ENCODE measurements at regions not wholly inside any gene's neighbourhood (a gene's known extent, or its start where the extent isn't known, plus 50 kb on each side); places are given as distances from the start of the nearest gene placed in this dataset.

DNA sequence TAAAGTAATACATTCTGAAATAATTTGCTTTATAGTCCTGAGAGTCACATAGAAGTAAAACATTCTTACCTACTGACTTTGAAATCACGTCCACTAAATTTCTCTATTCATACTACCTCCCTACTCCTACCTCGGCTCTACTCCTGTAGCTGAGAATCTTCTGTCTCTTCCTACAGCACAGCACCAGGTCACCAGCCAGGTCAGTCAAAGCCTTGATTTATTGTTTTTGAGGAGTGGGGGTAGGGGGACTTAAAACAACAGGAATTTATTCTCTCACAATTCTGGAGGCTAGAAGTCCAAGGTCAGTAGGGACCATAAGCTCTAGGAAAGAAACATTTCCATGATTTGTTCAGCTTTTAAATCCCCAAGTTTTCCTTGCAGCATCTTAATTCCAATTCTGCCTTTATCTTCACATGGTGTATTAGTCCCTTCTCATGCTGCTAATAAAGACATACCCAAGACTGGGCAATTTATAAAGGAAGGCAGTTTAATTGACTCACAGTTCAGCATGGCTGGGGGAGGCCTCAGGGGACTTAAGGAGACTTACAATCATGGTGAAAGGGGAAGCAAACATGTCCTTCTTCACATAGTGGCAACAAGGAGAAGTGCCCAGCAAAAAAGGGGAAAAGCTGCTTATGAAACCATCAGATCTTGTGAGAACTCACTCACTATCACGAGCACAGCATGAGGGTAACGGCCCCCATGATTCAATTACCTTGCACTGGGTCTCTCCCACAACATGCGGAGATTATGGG lies 49.6 kb upstream of the CCNG1 start:
- peaks cover 4% of the 10 kb centered on the region for H3K9me2 ChIP-seq (ENCODE audit: insufficient read depth)
- H3K36me3 Mint-ChIP-seq (ENCODE audit: low read depth): peaks cover 11% of the 10 kb centered on the region; the same call in 2 of the 3 replicates
- H3K9me3 Mint-ChIP-seq: peaks cover 11% of the 10 kb centered on the region; the same call in 2 of the 3 replicates
- H3K4me3 ChIP-seq: no peak overlapping the region
- H2AFZ ChIP-seq: no peak overlapping the region
- no peaks in the 10 kb centered on the region for H3K27me3 ChIP-seq (ENCODE audit: insufficient read depth)
- H3F3A ChIP-seq (replicated peaks; ENCODE audit: low read depth): no peaks in the 10 kb centered on the region
- H3K4me3 Mint-ChIP-seq: no peak overlapping the region
- no peak overlapping the region for H3K4me2 ChIP-seq
- 0 out of 3 replicates have a peak, but pooled peaks cover 5% of the 10 kb centered on the region for H3K4me1 Mint-ChIP-seq
- TF ChIP-seq JUNB (IDR thresholded peaks at IDR 0.05; ENCODE audit: unreplicated experiment) (no peak), STAT1 (IDR thresholded peaks at IDR 0.05; ENCODE audit: unreplicated experiment) (no peak), EZH2phosphoT487 (IDR thresholded peaks at IDR 0.05; ENCODE audit: unreplicated experiment) (no peak), ZNF462 (CRISPR knock-in tag; IDR thresholded peaks at IDR 0.05) (no peak), CREB1 (CRISPR knock-in tag; IDR thresholded peaks at IDR 0.05; ENCODE audit: low read depth) (no peak), POLR2AphosphoS5 (IDR thresholded peaks at IDR 0.05; ENCODE audit: low read depth) (no peak), NANOG (IDR thresholded peaks at IDR 0.05; ENCODE audit: borderline replicate concordance) (no peak), ZNF331 (CRISPR knock-in tag; IDR thresholded peaks at IDR 0.05; ENCODE audit: low read depth) (no peak), ZNF114 (CRISPR knock-in tag; IDR thresholded peaks at IDR 0.05) (no peak), EZH2 (IDR thresholded peaks at IDR 0.05; ENCODE audit: low read depth, unreplicated experiment) (no peak)
- TF ChIP-seq, protein P1, sequence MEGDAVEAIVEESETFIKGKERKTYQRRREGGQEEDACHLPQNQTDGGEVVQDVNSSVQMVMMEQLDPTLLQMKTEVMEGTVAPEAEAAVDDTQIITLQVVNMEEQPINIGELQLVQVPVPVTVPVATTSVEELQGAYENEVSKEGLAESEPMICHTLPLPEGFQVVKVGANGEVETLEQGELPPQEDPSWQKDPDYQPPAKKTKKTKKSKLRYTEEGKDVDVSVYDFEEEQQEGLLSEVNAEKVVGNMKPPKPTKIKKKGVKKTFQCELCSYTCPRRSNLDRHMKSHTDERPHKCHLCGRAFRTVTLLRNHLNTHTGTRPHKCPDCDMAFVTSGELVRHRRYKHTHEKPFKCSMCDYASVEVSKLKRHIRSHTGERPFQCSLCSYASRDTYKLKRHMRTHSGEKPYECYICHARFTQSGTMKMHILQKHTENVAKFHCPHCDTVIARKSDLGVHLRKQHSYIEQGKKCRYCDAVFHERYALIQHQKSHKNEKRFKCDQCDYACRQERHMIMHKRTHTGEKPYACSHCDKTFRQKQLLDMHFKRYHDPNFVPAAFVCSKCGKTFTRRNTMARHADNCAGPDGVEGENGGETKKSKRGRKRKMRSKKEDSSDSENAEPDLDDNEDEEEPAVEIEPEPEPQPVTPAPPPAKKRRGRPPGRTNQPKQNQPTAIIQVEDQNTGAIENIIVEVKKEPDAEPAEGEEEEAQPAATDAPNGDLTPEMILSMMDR (conservative IDR thresholded peaks at IDR 0.05; ENCODE audit: low read depth in 2 of 2): no peak
- TF ChIP-seq, protein P2, sequence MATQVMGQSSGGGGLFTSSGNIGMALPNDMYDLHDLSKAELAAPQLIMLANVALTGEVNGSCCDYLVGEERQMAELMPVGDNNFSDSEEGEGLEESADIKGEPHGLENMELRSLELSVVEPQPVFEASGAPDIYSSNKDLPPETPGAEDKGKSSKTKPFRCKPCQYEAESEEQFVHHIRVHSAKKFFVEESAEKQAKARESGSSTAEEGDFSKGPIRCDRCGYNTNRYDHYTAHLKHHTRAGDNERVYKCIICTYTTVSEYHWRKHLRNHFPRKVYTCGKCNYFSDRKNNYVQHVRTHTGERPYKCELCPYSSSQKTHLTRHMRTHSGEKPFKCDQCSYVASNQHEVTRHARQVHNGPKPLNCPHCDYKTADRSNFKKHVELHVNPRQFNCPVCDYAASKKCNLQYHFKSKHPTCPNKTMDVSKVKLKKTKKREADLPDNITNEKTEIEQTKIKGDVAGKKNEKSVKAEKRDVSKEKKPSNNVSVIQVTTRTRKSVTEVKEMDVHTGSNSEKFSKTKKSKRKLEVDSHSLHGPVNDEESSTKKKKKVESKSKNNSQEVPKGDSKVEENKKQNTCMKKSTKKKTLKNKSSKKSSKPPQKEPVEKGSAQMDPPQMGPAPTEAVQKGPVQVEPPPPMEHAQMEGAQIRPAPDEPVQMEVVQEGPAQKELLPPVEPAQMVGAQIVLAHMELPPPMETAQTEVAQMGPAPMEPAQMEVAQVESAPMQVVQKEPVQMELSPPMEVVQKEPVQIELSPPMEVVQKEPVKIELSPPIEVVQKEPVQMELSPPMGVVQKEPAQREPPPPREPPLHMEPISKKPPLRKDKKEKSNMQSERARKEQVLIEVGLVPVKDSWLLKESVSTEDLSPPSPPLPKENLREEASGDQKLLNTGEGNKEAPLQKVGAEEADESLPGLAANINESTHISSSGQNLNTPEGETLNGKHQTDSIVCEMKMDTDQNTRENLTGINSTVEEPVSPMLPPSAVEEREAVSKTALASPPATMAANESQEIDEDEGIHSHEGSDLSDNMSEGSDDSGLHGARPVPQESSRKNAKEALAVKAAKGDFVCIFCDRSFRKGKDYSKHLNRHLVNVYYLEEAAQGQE (IDR thresholded peaks at IDR 0.05; ENCODE audit: unreplicated experiment): no peak
- TF ChIP-seq, protein P3, sequence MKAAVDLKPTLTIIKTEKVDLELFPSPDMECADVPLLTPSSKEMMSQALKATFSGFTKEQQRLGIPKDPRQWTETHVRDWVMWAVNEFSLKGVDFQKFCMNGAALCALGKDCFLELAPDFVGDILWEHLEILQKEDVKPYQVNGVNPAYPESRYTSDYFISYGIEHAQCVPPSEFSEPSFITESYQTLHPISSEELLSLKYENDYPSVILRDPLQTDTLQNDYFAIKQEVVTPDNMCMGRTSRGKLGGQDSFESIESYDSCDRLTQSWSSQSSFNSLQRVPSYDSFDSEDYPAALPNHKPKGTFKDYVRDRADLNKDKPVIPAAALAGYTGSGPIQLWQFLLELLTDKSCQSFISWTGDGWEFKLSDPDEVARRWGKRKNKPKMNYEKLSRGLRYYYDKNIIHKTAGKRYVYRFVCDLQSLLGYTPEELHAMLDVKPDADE (IDR thresholded peaks at IDR 0.05): no peak
- H3K27ac ChIP-seq (ENCODE audit: low read depth): no peak overlapping the region
- no peaks in the 10 kb centered on the region for H3K27me3 Mint-ChIP-seq (ENCODE audit: insufficient read depth, low read depth, poor library complexity)
- DNase-seq (ENCODE audit: low spot score) (no peak), ATAC-seq (no peak)
- H3K79me2 ChIP-seq (replicated peaks; ENCODE audit: insufficient read depth): no peaks in the 10 kb centered on the region
- no peaks in the 10 kb centered on the region for H3K4me1 ChIP-seq (ENCODE audit: insufficient read depth)
- H4K20me1 ChIP-seq (replicated peaks; ENCODE audit: insufficient read depth): no peaks in the 10 kb centered on the region
- no peak overlapping the region for H3K27ac Mint-ChIP-seq
- H3K36me3 ChIP-seq (ENCODE audit: insufficient read depth): no peaks in the 10 kb centered on the region

Data from GM23338 (cell line).